HepG2 (cell line): ENCODE measurements at regions not wholly inside any gene's neighbourhood (a gene's known extent, or its start where the extent isn't known, plus 50 kb on each side); places are given as distances from the start of the nearest gene placed in this dataset.

Source experiments
- BRCA1 ChIP-seq: sonication (generic); formaldehyde crosslinking; IDR thresholded peaks from 2 replicates; pipeline ENCODE4 v1.4.0; 2020; ENCODE audit warnings: missing genetic modification reagents
- FOSL1 ChIP-seq: sonication (generic); formaldehyde crosslinking; IDR thresholded peaks from 2 replicates; pipeline ENCODE4 v1.9.0; 2021; ENCODE audit warnings: missing genetic modification reagents, borderline replicate concordance
- FOXK1 ChIP-seq: sonication (generic); formaldehyde crosslinking; IDR thresholded peaks from 2 replicates; pipeline ENCODE4 v1.4.0; 2020; ENCODE audit warnings: low read depth, missing genetic modification reagents, borderline replicate concordance
- HMG20A ChIP-seq: IDR thresholded peaks from 2 replicates; pipeline ENCODE4 v1.6.1; 2016; ENCODE audit warnings: borderline replicate concordance
- RAD21 ChIP-seq: fragments of 450-650 bp; formaldehyde crosslinking; IDR thresholded peaks from 2 replicates; pipeline ENCODE4 v1.5.0; 2020; ENCODE audit warnings: mild to moderate bottlenecking
- REST ChIP-seq, 2 experiments: IDR thresholded peaks; 2 replicates each; pipeline ENCODE4 v1.6.1; 2011 to 2012; ENCODE audit warnings: low read length in 2 of 2, borderline replicate concordance in 1 of 2, low read depth in 1 of 2, mild to moderate bottlenecking in 1 of 2, moderate library complexity in 1 of 2
- SRF ChIP-seq: IDR thresholded peaks from 2 replicates; pipeline ENCODE4 v1.6.1; 2011; ENCODE audit warnings: mild to moderate bottlenecking, low read depth, low read length, moderate library complexity
- ZHX1 ChIP-seq: sonication (generic); formaldehyde crosslinking; IDR thresholded peaks from 2 replicates; pipeline ENCODE4 v1.8.1; 2022; ENCODE audit warnings: low read depth, mild to moderate bottlenecking, missing genetic modification reagents
- ZNF326 ChIP-seq: sonication (generic); formaldehyde crosslinking; IDR thresholded peaks from 2 replicates; pipeline ENCODE4 v1.4.0; 2020; ENCODE audit warnings: missing genetic modification reagents, borderline replicate concordance
- TF ChIP-seq, protein P1 (sequence below): IDR thresholded peaks from 2 replicates; pipeline ENCODE4 v1.6.1; 2012; ENCODE audit warnings: inconsistent platforms
- TF ChIP-seq, protein P2 (sequence below): sonication (generic); formaldehyde crosslinking; IDR thresholded peaks from 2 replicates; pipeline ENCODE4 v1.4.0; 2020; ENCODE audit warnings: missing genetic modification reagents
- TF ChIP-seq, protein P3 (sequence below): sonication (generic); formaldehyde crosslinking; IDR thresholded peaks from 2 replicates; pipeline ENCODE4 v1.5.0; 2020; ENCODE audit warnings: mild to moderate bottlenecking, missing genetic modification reagents, moderate library complexity
- TF ChIP-seq, protein P4 (sequence below): sonication (generic); formaldehyde crosslinking; conservative IDR thresholded peaks from 2 replicates; pipeline ENCODE4 v1.4.0; 2020; ENCODE audit warnings: missing genetic modification reagents

GRCh38 chrX:960821-961220, 251.6 kb downstream of the CRLF2 start:
- no peak for TF ChIP-seq ZHX1 (CRISPR knock-in tag)
- no peak for TF ChIP-seq BRCA1 (CRISPR knock-in tag)
- TF ChIP-seq, protein P1, sequence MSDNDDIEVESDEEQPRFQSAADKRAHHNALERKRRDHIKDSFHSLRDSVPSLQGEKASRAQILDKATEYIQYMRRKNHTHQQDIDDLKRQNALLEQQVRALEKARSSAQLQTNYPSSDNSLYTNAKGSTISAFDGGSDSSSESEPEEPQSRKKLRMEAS = no peak
- TF ChIP-seq, protein P2, sequence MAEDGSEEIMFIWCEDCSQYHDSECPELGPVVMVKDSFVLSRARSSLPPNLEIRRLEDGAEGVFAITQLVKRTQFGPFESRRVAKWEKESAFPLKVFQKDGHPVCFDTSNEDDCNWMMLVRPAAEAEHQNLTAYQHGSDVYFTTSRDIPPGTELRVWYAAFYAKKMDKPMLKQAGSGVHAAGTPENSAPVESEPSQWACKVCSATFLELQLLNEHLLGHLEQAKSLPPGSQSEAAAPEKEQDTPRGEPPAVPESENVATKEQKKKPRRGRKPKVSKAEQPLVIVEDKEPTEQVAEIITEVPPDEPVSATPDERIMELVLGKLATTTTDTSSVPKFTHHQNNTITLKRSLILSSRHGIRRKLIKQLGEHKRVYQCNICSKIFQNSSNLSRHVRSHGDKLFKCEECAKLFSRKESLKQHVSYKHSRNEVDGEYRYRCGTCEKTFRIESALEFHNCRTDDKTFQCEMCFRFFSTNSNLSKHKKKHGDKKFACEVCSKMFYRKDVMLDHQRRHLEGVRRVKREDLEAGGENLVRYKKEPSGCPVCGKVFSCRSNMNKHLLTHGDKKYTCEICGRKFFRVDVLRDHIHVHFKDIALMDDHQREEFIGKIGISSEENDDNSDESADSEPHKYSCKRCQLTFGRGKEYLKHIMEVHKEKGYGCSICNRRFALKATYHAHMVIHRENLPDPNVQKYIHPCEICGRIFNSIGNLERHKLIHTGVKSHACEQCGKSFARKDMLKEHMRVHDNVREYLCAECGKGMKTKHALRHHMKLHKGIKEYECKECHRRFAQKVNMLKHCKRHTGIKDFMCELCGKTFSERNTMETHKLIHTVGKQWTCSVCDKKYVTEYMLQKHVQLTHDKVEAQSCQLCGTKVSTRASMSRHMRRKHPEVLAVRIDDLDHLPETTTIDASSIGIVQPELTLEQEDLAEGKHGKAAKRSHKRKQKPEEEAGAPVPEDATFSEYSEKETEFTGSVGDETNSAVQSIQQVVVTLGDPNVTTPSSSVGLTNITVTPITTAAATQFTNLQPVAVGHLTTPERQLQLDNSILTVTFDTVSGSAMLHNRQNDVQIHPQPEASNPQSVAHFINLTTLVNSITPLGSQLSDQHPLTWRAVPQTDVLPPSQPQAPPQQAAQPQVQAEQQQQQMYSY (CRISPR knock-in tag) = no peak
- no peak for TF ChIP-seq ZNF326
- no peak for TF ChIP-seq SRF
- no peak for TF ChIP-seq REST (IDR thresholded peaks at IDR 0.05; ENCODE audit: borderline replicate concordance in 1 of 2, low read depth in 1 of 2, low read length in 2 of 2)
- no peak for TF ChIP-seq HMG20A (CRISPR knock-in tag)
- no peak for TF ChIP-seq FOXK1
- TF ChIP-seq RAD21 = no peak
- TF ChIP-seq, protein P3, sequence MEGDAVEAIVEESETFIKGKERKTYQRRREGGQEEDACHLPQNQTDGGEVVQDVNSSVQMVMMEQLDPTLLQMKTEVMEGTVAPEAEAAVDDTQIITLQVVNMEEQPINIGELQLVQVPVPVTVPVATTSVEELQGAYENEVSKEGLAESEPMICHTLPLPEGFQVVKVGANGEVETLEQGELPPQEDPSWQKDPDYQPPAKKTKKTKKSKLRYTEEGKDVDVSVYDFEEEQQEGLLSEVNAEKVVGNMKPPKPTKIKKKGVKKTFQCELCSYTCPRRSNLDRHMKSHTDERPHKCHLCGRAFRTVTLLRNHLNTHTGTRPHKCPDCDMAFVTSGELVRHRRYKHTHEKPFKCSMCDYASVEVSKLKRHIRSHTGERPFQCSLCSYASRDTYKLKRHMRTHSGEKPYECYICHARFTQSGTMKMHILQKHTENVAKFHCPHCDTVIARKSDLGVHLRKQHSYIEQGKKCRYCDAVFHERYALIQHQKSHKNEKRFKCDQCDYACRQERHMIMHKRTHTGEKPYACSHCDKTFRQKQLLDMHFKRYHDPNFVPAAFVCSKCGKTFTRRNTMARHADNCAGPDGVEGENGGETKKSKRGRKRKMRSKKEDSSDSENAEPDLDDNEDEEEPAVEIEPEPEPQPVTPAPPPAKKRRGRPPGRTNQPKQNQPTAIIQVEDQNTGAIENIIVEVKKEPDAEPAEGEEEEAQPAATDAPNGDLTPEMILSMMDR (CRISPR knock-in tag) = no peak
- no peak for TF ChIP-seq FOSL1
- TF ChIP-seq, protein P4, sequence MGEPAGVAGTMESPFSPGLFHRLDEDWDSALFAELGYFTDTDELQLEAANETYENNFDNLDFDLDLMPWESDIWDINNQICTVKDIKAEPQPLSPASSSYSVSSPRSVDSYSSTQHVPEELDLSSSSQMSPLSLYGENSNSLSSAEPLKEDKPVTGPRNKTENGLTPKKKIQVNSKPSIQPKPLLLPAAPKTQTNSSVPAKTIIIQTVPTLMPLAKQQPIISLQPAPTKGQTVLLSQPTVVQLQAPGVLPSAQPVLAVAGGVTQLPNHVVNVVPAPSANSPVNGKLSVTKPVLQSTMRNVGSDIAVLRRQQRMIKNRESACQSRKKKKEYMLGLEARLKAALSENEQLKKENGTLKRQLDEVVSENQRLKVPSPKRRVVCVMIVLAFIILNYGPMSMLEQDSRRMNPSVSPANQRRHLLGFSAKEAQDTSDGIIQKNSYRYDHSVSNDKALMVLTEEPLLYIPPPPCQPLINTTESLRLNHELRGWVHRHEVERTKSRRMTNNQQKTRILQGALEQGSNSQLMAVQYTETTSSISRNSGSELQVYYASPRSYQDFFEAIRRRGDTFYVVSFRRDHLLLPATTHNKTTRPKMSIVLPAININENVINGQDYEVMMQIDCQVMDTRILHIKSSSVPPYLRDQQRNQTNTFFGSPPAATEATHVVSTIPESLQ (CRISPR knock-in tag) = no peak
